Stimulated activated CD4-positive, alpha-beta T cell treated with anti-CD3 and anti-CD28 coated beads, Interleukin-15, amount 100 ng/mL, for 48 hours (primary cell): ENCODE measurements at regions not wholly inside any gene's neighbourhood (a gene's known extent, or its start where the extent isn't known, plus 50 kb on each side); places are given as distances from the start of the nearest gene placed in this dataset.

Source experiments
- DNase-seq, 2 donors: peaks; one replicate each; pipeline ENCODE4 v3.0.0-alpha.2; 2020; ENCODE audit warnings: low read depth in 2 of 2

DNA sequence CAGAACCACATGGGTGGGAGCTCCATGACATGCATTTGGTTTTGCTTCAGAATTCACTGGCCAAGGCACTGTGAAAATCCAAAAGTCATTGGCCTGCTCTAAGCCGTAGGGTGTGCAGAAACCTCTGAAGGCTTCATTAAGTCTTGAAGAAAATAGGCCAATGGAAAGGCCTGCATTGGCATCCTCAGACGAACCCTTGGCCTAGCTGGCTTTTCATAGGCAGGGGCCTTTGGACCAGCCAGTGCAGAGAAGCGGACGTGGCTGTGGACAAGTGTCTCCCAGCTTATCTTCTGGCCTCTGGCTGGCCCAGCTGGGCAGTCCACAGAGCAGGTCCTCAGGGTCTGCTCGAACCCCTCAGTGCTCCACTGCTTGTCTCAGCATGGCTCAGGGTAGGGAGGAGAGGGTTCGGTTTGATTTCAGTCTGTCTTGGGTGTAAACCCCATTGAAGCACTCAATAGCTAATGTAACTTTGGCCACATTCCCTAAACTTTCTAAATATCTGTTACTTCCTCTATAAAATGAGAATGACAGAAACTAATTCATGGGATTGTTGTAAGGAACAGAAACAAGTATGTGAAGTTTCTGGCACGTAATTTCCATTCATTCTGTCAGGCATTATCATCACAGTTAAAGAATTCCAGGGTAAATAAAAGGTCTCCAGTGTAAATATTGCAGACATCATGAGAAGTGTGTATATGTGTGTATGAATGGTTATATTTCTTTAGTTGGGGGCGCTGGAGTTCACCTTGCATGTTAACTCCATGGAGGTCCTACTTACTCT is 125.5 kb downstream of the TFCP2L1 start:
- no peak for DNase-seq

DNA sequence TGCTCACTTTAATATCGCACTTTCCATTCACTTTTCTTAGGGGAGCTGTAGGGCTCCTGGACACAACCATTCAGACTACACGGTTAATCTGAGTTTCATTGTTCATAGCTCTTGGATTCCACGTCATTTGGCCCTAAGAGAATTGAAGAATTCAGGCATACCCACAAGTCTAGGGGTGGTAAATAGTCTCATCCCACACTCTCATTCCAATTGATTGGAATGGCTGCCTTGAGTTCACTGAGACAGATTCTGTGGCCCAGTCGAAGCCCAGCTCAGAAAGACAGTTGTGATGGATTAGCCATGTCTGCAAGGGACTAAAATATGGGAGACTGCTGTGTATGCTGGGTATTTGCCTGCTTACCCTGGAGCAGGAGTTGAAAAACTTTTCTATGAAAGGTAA is 124.6 kb downstream of the TFCP2L1 start:
- DNase-seq, result no peak

DNA sequence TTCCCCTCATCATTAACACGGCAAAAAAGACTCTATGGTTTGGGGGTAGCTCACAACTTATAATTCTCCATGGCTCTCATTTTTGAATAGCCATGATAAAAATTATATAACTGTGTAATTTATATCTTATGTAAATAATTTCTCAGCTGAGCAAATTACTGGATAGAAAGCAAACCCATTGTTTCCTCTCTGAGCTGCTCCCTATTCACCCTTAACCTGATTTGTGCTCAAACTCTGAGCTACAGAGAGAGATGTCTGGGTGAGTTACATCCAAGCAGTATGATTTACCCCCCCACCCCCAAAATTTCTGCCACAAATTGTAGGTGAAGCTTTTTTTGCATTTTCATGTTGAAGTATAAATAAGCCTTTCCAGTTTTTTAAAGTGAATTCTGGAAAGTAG is 123.7 kb downstream of the TFCP2L1 start:
- DNase-seq, result no peak

DNA sequence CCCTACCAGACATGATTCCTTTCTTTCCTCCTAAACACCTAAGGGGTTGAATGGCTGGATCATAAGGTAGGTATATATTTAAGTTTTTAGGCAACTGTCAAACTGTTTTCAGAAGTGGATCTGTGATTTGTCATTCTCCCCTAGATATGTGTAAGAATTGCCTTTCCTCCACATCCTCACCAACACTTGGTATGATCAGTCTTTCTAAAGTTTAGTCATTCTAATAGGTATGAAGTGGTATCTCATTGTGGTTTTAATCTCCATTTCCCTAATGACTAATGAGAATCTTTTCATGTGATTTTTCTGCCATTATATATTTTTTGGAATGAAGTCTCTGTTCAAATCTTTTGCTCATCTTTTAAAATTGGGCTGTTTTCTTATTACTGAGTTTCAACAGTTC is 122.1 kb downstream of the TFCP2L1 start:
- no peak for DNase-seq

DNA sequence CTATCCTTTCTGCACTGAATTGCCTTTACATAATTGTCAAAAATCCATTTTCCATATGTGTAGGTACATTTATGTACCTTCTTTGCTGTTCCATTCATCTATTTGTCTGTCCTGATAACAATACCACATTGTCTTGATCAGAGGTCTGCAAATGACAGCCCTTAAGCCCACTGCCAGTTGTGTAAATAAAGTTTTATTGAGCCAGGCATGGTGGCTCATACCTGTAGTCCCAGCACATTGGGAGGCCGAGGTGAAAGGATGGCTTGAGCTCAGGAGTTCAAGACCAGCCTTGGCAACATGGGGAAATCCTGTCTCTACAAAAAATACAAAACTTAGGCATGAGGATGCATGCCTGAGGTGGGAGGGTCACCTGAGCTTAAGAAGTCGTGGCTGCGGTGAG is 121.0 kb downstream of the TFCP2L1 start:
- DNase-seq, result no peak

DNA sequence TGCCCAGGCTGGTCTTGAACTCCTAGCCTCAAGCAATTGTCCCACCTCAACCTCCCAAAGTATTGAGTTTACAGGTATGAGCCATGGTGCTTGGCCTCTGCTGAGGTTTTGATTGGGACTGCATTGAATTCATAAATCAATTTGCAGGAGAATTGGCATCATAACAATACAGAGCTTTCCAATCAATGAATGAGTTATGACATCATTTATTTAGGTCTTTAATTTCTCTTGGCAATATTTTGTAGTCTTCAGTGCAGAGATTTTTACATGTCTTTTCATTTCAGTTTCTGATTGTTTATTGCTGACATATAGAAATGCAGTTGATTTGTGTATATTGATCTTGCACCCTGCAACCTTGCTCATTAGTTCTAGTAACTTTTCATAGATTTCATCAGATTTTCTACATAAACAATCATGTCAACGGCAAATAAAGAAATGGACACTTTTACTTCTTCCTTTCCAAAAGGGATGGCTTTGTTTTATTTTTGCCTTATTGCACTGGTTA is 119.9 kb downstream of the TFCP2L1 start:
- DNase-seq, result no peak
